Fibroblast of villous mesenchyme (primary cell): ENCODE measurements at regions not wholly inside any gene's neighbourhood (a gene's known extent, or its start where the extent isn't known, plus 50 kb on each side); places are given as distances from the start of the nearest gene placed in this dataset.
A peak's percentile ranks its signal among the peaks of the same experiment; 100 is the strongest.

Experiments
- DNase-seq: peaks from one replicate; pipeline ENCODE4 v3.0.0-alpha.2; 2010; ENCODE audit warnings: low read depth
- H3K4me3 ChIP-seq: 2 replicates; pipeline ENCODE4 v1.5.1; 2011; ENCODE audit warnings: low read depth, mild to moderate bottlenecking, low read length
- TF ChIP-seq, protein P1 (sequence below): IDR thresholded peaks from 2 replicates; pipeline ENCODE4 v1.5.1; 2012; ENCODE audit warnings: low read depth, mild to moderate bottlenecking, low read length; ENCODE audit not compliant: insufficient read depth

DNA sequence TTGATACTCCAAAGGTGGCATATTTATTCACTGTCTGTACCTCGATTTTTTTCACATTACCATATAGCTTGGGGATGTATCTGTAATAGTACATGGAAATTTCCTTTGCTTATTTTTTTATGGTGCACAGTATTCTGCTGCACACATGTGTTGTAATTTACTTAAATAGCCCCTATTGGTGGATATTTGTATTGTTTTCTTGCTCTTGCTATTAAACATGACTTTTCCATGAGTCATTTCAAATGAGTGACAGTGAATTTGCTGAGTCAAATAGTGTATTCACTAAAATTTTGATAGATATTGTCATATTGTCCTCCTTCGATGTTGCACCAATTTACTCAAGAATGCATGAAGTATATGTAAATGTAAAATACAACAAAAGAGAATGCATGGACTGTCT lies 122.7 kb upstream of the STEAP4 start:
- H3K4me3 ChIP-seq = no peak overlapping the region
- TF ChIP-seq, protein P1, sequence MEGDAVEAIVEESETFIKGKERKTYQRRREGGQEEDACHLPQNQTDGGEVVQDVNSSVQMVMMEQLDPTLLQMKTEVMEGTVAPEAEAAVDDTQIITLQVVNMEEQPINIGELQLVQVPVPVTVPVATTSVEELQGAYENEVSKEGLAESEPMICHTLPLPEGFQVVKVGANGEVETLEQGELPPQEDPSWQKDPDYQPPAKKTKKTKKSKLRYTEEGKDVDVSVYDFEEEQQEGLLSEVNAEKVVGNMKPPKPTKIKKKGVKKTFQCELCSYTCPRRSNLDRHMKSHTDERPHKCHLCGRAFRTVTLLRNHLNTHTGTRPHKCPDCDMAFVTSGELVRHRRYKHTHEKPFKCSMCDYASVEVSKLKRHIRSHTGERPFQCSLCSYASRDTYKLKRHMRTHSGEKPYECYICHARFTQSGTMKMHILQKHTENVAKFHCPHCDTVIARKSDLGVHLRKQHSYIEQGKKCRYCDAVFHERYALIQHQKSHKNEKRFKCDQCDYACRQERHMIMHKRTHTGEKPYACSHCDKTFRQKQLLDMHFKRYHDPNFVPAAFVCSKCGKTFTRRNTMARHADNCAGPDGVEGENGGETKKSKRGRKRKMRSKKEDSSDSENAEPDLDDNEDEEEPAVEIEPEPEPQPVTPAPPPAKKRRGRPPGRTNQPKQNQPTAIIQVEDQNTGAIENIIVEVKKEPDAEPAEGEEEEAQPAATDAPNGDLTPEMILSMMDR = no peak
- no peak for DNase-seq

DNA sequence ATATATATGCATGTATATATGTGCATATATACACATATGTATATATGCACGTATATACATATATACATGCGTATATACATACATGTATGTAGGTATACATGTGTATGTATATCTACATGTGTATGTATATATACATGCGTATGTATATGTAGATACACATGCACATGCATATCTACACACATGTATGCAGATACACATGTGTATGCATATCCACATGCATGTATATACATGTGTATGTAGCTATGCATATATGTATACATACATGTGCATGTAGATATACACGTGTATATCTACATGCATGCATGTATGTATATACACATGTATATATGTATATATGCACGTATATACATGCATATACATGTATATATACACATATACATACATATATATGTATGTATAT lies 95.8 kb upstream of the STEAP4 start:
- no peak overlapping the region for H3K4me3 ChIP-seq
- TF ChIP-seq, protein P1 = no peak
- DNase-seq = no peak

DNA sequence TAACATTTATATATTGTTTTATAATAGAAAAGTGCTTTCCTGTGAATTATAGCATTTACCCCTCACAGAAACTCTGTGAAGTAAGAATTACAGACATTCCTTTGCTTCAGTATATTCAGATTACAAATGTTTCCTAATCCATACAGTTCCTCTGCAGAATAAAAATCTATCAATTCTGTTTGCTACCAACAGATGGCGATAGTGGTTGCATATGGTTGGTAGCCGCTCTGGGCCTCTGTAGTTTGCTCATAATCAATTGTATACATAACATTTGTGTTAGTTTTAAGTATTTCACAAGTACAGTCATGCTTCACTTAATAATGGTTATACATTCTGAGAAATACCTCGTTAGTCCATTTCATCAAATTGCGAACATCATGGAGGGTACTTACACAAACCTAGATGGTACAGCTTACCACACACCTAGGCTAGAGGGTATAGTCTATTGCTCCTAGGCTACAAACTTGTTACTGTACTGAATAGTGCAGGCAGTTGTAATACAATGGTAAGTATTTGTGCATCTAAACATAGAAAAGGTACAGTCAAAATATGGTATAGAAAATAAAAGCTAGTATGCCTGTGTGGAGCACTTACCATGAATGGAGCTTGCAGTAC lies 94.4 kb upstream of the STEAP4 start:
- TF ChIP-seq, protein P1 = peak; percentile 29
- DNase-seq = no peak
- H3K4me3 ChIP-seq = no peak overlapping the region

DNA sequence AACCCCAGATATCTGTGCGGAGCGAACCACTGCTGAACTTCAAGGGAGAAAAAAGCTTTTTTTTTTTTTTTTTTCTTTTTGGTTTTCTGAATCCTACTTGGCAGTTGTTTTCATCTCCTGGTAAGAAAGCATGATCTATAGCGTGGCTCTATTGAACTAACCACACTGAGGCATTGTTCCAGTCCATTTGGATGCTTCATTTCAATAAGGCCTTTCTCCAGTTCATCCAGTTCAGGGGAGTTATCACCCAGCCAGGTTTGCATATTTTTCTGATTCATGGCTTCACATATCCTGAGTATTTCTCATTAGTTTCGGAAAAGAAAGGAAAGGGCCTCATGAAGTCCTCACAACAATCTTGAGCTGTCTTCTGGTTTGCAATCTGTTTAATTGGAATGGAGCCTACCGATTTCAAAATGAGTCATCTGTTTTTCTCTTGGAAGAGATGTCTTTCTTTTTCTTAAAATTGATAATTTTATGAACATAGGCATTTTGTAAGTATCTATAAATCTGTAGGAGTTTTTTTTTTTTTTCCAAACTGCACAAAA lies 93.1 kb upstream of the STEAP4 start:
- TF ChIP-seq, protein P1 = no peak
- no peak for DNase-seq
- no peak overlapping the region for H3K4me3 ChIP-seq

DNA sequence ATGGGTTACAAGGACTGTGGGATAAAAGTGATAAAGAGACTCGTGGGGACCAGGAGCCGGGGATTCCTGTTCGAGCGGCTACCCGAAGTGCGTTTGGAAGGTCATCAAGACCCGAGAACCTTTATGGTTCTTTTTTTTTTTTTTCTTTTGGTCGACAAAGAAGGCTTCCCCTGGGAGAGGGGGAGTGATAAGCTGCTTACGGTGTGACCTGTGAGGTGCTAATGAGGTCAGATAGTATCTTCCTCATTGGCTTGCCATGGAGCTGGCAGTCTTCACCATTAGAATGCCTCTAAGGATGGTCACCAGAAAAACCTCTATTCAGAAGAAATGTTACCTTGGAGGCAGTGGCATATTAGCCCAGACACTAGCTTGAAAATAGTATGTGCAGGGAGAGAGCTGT lies 92.3 kb upstream of the STEAP4 start:
- TF ChIP-seq, protein P1 = no peak
- no peak for DNase-seq
- H3K4me3 ChIP-seq = no peak overlapping the region

DNA sequence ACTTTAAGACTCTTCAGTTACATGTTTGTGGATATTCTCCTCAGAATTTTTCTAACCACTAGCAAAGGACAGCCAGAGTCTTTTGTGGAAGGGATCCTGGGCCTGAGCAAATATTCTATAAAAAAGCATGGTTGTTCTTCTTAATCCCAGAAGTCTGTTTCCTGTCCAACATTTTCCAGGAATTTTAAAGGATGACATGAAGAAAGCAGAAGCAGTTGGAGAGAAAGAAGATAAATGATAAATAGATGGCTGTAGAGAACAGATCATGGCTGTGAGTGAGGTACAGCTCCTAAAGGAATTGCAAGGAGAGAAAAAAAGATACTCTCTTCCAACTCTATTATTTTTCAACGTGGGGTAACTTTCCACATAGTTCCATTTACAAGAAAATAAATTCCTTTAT lies 91.8 kb upstream of the STEAP4 start:
- TF ChIP-seq, protein P1 = no peak
- no peak overlapping the region for H3K4me3 ChIP-seq
- DNase-seq = no peak

DNA sequence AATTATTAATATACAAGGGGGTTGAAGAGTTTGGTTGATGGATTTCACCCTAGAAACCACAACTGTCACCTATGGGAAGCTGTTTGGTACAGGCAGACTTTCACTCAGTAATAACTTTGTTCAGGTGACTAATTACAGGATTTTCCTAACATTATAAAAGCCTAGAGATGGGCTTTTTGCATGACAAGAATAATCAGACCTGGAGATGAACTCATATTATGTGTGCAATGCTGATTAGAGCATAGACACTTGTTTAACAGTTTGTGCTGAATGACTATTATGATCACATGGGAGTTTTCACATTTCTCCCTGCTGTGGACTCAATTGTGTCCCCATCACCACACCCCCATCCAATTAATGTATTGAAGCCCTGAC lies 90.2 kb upstream of the STEAP4 start:
- DNase-seq = no peak
- TF ChIP-seq, protein P1 = no peak

More for the DNA sequence above, 90.2 kb upstream of the STEAP4 start:
- H3K4me3 ChIP-seq = no peak overlapping the region
